Stimulated activated CD4-positive, alpha-beta T cell treated with anti-CD3 and anti-CD28 coated beads, Interleukin-15, amount 100 ng/mL, for 1 hour (primary cell): ENCODE measurements at regions not wholly inside any gene's neighbourhood (a gene's known extent, or its start where the extent isn't known, plus 50 kb on each side); places are given as distances from the start of the nearest gene placed in this dataset.

Source experiments
- DNase-seq, 2 donors: peaks; one replicate each; pipeline ENCODE4 v3.0.0-alpha.2; 2020; ENCODE audit warnings: low read depth in 1 of 2, low spot score in 1 of 2

- DNase-seq, result no peak
These were observed 72.9 kb upstream of the GNAZ start for GRCh38 chr22:22997262-22997898.

- DNase-seq, result no peak
These were observed 72.3 kb upstream of the GNAZ start for GRCh38 chr22:22997988-22998387.

GRCh38 chr22:22999523-22999922 lies 70.8 kb upstream of the GNAZ start:
- no peak for DNase-seq

- no peak for DNase-seq
These were observed 69.5 kb upstream of the GNAZ start for GRCh38 chr22:23000657-23001347.

GRCh38 chr22:23001463-23001862 lies 68.9 kb upstream of the GNAZ start:
- no peak for DNase-seq

- DNase-seq, result no peak
These were observed 67.6 kb upstream of the GNAZ start for GRCh38 chr22:23002612-23003180.

GRCh38 chr22:23007823-23008222 lies 62.5 kb upstream of the GNAZ start:
- DNase-seq, result no peak

GRCh38 chr22:23008896-23009295 lies 61.4 kb upstream of the GNAZ start:
- no peak for DNase-seq
